GM18861 (cell line): ENCODE measurements at regions not wholly inside any gene's neighbourhood (a gene's known extent, or its start where the extent isn't known, plus 50 kb on each side); places are given as distances from the start of the nearest gene placed in this dataset.
"Not testable (repeated sequence)": the region's sequence is repeated elsewhere in the genome, so short reads cannot be mapped to it uniquely, and the experiment has no call there.

Experiments used
- ATAC-seq: cut with Tn5 transposase; IDR thresholded peaks from one replicate; pipeline ENCODE4 v1.9.1; 2021; ENCODE audit not compliant: unreplicated experiment

- ATAC-seq: no peak
Observed at GRCh38 chr14:89056394-89056793, 231.9 kb downstream of the TTC8 start.

- ATAC-seq: no peak
Observed at GRCh38 chr14:89058697-89059096, 234.2 kb downstream of the TTC8 start.

DNA sequence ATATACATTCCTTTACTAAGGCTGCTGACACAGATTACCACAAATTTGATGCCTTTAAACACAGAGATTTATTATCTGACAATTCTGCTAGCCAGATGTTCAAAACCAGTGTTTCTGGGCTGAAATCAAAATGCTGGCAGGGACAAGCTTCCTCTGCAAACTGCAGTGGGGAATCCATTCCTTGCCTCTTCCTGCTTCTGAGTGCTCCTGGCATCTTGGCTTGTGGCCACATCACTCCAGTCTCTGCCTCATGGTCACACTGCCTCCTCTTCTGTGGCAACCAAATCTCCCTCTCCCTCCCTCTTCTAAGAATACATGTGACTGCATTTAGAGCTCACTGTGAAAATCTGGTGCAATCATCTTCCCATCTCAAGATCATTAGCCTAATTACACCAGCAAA, 235.7 kb downstream of the TTC8 start:
- no peak for ATAC-seq

DNA sequence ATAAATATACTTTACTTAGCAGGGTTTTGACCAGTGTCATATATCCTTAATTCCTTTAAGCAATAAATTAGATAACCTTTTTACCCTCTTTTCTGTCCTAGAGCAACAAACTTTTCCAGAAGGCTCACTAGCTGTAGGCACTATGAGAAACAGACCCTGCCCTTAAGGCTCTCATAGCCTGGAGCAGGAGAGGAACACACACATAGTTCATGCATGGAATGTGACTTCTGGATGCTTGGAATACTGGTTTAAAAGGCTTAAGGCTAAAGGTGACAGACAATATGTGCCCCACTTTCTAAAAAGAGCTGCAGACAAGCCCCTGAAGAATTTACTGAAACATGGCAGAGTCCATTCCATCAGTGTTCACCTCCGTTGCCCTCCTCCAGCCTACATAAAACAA, 237.2 kb downstream of the TTC8 start:
- ATAC-seq: no peak

DNA sequence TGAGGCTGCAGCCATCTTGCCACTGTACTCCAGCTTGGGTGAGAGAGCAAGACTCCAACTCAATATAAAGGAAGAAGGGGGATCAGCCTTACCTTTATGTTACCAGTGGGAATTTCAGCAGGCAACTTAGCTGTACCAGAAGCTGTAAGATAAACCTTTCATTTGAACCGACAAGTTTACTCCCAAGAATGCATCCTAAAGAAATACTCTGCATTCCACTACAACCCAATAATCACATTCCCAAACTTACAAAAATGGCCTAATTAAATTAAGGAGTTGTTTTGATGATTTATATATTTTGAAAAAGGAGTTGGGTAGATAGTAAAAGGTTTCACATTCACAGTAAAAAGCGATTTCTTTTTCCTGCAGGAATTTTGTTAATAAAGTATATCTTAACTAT, 241.4 kb downstream of the TTC8 start:
- no peak for ATAC-seq

GRCh38 chr14:89067293-89067972, 243.0 kb downstream of the TTC8 start:
- ATAC-seq: no peak

DNA sequence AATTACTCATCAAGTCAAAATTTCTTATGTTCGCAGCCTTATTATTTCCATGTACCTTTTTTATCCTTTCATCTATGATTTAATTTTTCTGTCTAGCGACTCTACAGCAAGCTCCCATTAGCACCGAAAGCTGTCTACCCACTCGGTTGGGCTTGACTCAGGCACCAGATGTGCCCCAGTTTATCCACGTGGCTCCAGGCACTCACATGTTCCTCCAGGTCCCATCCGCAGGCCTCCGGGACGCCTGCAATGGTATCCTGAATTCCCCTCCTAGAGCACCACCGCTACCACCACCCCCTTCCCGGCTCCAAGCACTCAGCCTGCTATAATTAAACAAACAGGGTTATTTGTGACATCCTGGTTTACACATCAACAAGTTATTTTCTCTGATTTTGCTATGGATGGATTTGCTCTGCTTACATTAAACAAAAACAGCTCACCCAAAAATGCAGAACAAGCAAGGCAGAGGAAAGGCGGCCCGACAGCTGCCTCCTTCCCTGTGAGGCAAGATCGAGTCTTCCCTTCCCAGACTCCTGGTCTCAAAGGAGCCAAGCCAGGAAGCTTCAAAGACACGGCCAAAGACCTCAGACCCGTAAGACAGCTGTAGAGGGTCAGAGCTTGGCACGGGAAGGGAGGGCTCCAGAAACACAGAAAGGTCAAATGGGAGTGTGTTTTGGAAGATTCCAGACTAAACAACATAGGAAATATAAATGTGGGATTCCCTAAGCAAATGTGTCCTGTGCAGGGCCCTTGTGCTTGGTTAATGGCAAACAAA, 253.8 kb downstream of the TTC8 start:
- no peak for ATAC-seq

DNA sequence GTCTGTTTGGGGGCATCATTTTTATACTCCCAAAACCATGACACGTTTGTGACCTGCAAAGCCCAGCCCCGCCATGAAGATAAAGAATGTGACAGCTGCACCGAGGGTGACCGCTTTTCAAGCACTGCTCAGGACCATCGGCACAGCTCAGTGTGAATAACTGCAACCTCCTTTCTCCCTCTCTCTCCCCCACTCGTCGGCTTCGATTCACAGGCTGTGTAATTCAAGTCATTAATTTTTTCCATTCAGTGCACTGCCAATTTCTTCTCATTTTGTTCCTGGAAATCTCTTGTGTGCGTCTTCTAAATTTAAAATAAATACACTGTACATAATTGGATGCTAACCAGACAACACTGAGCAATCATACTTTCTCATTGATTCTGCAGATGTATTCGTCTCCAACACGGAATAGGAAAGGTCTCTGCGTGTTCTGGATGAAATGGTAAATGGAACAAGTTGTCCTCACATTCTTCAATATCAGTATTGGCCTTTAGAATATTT, 260.8 kb downstream of the TTC8 start:
- ATAC-seq: no peak

DNA sequence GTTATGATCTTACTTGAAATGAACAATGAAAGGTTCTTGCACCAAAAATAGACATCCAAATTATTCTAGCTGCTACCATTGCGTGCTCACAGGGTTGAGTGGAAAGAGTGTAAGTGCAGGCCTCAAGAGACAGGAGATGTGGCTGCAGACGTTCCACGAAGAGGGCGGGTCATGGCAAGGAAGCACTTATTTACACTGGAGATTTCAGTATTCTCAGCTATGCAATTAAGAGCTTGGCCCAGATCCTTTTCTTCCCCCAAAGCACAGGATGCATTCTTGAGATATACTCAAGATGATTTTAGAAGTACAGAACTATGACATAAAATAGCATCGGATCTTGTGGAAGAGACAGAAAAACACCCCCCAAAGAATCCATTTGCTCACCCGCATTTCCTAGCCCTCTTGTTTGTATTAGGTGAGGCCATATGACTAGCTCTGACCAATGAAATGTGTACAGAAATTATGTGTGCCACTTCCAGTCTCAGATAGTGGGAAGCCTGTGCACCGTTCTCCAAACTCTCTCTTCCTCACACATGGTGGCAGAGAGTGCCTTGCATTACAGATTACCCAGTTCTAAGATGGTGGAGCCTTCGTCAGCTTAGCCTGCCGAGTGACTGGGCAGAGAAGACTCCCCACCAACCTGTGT, 261.4 kb downstream of the TTC8 start:
- ATAC-seq: no peak

DNA sequence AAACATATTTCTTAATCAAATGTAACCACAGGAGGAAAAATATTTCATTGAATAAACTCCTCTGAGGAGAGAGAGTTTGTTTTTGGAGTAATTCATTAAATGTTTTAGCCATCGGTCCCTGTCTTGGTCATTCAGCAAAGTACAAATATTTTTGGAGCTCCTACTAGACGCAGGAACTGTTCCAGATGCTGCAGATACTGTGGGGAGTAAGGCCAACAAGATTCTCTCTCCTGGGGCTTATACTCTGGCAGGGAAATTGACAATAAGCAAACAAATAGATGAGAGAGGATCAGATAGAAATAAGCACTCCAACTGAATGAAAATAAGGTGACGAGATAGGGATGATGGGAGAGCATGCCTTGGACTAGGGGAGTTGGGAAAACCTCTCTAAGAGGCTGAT, 264.1 kb downstream of the TTC8 start:
- ATAC-seq: no peak

- no peak for ATAC-seq
Observed at GRCh38 chr14:89089330-89089729, 264.9 kb downstream of the TTC8 start.

DNA sequence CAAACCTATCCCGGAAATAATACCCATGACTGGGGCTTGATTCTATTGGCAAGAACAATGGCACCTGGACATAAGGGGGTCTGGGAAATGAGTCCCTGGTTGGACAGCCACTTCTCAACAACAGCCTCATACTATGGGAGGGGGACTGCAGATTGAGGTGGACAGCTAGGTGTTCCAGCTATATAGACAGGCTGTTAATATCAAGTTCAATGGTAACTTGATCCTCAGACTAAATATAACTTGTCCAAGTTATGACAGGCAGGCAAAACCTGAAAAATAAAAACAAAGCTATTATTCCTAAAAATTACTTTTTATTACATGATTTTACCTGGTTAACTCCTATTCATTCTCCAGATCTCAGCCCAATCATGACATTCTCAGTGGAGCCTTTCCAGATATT, 267.3 kb downstream of the TTC8 start:
- ATAC-seq: no peak

DNA sequence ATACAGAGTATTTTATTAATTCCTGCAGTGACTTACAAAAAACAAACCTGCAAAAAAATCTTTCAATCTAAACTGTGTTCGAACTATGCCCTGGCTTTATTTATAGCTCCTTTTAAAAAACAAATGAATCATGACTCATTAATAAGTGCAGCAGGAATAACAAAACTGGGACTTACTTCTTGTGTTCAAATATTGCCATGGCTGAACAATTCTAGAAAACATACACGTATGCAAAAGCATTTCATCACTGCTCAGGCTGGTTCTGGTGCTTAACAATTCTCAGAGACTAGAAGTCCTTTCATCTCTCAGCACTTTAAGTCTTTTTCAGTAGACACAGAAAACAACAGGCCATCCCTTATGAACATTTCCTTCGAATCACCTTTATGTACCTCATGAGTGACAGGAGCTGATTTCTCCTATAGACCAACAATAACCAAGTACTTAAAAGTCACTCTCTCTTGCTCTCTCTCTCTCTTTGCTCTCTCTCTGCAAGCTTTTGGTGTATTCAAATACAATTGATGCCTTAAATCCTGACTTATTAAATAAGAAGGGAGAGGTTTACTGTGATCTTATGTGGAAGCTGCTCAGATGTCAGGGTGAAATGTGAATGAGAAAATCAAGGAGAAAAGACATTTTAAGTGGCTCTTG, 268.8 kb downstream of the TTC8 start:
- ATAC-seq: no peak

DNA sequence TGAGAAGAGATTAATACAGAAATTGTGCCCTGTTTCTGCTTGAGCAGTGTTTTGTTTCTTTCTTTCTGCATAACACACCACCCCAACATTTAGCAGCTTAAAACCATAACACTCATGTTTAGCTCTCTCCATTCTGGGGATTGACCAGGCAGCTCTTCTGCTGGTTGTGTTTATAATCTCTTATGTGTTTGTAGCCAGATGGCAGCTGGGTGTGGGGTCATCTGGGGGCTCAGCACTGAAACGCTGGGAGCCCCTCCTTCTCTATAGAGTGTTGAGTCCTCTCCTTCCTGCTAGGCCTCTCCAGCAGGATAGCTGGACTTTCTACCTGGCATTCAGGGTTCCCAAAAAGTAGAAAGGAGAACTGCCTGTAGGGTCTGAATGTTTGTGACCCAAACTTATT, 270.6 kb downstream of the TTC8 start:
- no peak for ATAC-seq

DNA sequence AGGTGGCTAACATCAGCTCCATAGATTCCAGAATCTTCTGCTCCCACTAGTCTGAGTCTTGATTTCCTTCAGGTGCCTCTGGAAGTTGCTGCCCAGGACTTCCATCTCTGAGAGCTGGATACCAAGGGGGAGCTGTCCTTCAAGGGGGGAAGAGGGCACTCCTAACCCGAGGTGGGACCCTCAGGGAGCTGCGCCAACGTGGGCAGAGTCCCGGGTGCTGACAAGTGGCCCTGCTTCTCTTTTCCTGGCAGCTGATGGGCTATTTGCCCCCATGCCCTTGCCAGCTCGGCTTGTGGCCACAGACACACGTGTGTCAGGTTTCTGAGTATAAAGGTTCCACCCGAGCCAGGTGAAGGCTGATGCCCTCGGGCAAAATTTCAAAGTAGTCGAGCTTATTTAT, 272.5 kb downstream of the TTC8 start:
- no peak for ATAC-seq

GRCh38 chr14:89098254-89098653, 273.8 kb downstream of the TTC8 start:
- no peak for ATAC-seq

DNA sequence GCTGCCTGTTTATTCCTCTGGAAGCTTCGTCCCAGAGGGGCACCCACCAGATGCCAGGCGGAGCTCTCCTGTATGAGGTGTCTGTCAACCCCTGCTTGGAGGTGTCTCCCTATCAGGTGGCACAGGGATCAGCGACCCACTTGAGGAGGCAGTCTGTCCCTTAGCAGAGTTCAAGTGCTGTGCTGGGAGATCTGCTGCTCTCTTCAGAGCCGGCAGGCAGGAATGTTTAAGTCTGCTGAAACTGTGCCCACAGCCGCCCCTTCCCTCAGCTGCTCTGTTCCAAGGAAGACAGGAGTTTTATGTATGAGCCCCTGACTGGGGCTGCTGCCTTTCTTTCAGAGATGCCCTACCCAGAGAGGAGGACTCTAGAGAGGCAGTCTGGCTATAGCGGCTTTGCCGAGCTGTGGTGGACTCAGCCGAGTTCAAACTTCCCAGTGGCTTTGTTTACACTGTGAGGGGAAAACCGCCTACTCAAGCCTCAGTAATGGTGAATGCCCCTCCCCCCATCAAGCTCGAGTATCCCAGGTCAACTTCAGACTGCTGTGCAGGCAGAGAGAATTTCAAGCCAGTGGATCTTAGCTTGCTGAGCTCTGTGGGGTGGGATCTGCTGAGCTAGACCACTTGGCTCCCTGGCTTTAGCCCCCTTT, 279.8 kb downstream of the TTC8 start:
- ATAC-seq: not testable (repeated sequence)

DNA sequence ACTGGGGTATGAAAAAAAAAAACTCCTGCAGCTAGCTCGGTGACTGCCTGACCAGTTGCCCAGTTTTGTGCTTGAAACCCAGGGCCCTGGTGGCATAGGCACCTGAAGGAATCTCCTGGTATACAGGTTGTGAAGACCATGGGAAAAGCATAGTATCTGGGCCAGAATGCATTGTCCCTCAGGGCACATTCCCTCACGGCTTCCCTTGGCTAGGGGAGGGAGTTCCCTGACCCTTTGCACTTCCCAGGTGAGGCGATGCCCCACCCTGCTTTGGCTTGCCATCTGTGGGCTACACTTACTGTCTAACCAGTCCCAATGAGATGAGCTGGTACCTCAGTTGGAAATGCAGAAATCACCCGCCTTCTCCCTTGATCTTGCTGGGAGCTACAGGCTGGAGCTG, 280.4 kb downstream of the TTC8 start:
- not testable (repeated sequence) for ATAC-seq
